Loucy (cell line): ENCODE measurements at regions not wholly inside any gene's neighbourhood (a gene's known extent, or its start where the extent isn't known, plus 50 kb on each side); places are given as distances from the start of the nearest gene placed in this dataset.

Experiments used
- H2AFZ ChIP-seq: fragments of 200-600 bp; sonication (generic); 2 replicates; pipeline ENCODE4 v1.6.0; 2016; ENCODE audit warnings: antibody characterized with exemption, mild to moderate bottlenecking, low read length, moderate library complexity
- H3F3A ChIP-seq: fragments of 200-600 bp; 2 replicates; pipeline ENCODE4 v1.6.0; 2016; ENCODE audit warnings: antibody characterized with exemption, low read depth, mild to moderate bottlenecking
- H3K27me3 ChIP-seq: fragments of 200-600 bp; sonication (generic); 2 replicates; pipeline ENCODE4 v1.6.1; 2014; ENCODE audit warnings: low read length, mild to moderate bottlenecking; ENCODE audit not compliant: insufficient read depth, poor library complexity, severe bottlenecking
- H3K36me3 ChIP-seq: fragments of 200-600 bp; sonication (generic); 2 replicates; pipeline ENCODE4 v1.6.1; 2016; ENCODE audit warnings: low read length; ENCODE audit not compliant: insufficient read depth
- H3K4me1 ChIP-seq: fragments of 200-600 bp; sonication (generic); 2 replicates; pipeline ENCODE4 v1.5.1; 2014; ENCODE audit warnings: low read length, mild to moderate bottlenecking; ENCODE audit not compliant: insufficient read depth, poor library complexity, severe bottlenecking
- H3K4me2 ChIP-seq: fragments of 200-600 bp; sonication (generic); 2 replicates; pipeline ENCODE4 v1.6.0; 2014; ENCODE audit warnings: antibody characterized with exemption, low read length, low read depth, mild to moderate bottlenecking; ENCODE audit not compliant: poor library complexity, severe bottlenecking
- H3K4me3 ChIP-seq: fragments of 200-600 bp; sonication (generic); 2 replicates; pipeline ENCODE4 v1.5.1; 2014; ENCODE audit warnings: low read length, mild to moderate bottlenecking, mixed read lengths; ENCODE audit not compliant: poor library complexity, severe bottlenecking
- H3K79me2 ChIP-seq: fragments of 200-600 bp; sonication (generic); 2 replicates; pipeline ENCODE4 v1.6.1; 2014; ENCODE audit warnings: low read length; ENCODE audit not compliant: insufficient read depth
- H3K9ac ChIP-seq: fragments of 200-600 bp; sonication (generic); 2 replicates; pipeline ENCODE4 v1.6.0; 2014; ENCODE audit warnings: mild to moderate bottlenecking, low read depth, low read length, moderate library complexity; ENCODE audit not compliant: poor library complexity, severe bottlenecking
- H3K9me2 ChIP-seq: fragments of 200-600 bp; sonication (generic); replicated peaks from 2 replicates; pipeline ENCODE4 v1.6.1; 2016; ENCODE audit warnings: low read depth, low read length, mixed read lengths
- H3K9me3 ChIP-seq: fragments of 200-600 bp; sonication (generic); 2 replicates; pipeline ENCODE4 v1.6.1; 2014; ENCODE audit warnings: mild to moderate bottlenecking, antibody characterized with exemption, low read length, low read depth; ENCODE audit not compliant: insufficient read depth
- H4K20me1 ChIP-seq: fragments of 200-600 bp; sonication (generic); 2 replicates; pipeline ENCODE4 v1.6.0; 2014; ENCODE audit warnings: antibody characterized with exemption, low read length, mild to moderate bottlenecking; ENCODE audit not compliant: insufficient read depth, poor library complexity, severe bottlenecking
- EZH2phosphoT487 ChIP-seq: fragments of 200-600 bp; IDR thresholded peaks from 2 replicates; pipeline ENCODE4 v1.6.1; 2018; ENCODE audit warnings: antibody characterized with exemption, mild to moderate bottlenecking, moderate library complexity, borderline replicate concordance
- TF ChIP-seq, protein P1 (sequence below): fragments of 200-600 bp; sonication (generic); conservative IDR thresholded peaks from 2 replicates; pipeline ENCODE4 v1.5.1; 2014; ENCODE audit warnings: mild to moderate bottlenecking, antibody characterized with exemption, low read length

DNA sequence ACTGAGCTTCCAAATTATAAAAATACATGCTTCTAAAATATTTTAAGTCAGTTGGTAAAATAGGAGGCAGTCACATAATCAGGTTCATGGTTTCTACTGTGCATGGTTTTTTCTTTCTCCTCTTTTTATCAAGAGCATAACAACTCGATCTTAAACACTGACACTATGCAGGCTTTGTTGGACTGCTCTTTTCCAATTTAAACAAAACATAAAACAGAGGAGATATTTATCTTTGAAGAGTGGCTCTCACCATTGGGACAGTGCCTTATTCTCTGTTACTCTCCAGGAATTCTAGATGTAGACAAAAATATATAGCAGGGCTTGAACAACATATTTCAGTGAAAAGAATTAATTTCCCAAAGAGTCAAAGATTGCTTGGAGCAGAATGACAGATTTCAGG lies 883.5 kb upstream of the ADGRL2 start:
- no peaks in the 10 kb centered on the region for H3K27me3 ChIP-seq
- H2AFZ ChIP-seq = no peak overlapping the region
- no peak overlapping the region for H3K9ac ChIP-seq
- H3K4me2 ChIP-seq = no peak overlapping the region
- no peaks in the 10 kb centered on the region for H3F3A ChIP-seq
- no peaks in the 10 kb centered on the region for H3K79me2 ChIP-seq
- H3K9me2 ChIP-seq = no peaks in the 10 kb centered on the region
- H4K20me1 ChIP-seq = no peaks in the 10 kb centered on the region
- no peak for TF ChIP-seq EZH2phosphoT487
- TF ChIP-seq, protein P1, sequence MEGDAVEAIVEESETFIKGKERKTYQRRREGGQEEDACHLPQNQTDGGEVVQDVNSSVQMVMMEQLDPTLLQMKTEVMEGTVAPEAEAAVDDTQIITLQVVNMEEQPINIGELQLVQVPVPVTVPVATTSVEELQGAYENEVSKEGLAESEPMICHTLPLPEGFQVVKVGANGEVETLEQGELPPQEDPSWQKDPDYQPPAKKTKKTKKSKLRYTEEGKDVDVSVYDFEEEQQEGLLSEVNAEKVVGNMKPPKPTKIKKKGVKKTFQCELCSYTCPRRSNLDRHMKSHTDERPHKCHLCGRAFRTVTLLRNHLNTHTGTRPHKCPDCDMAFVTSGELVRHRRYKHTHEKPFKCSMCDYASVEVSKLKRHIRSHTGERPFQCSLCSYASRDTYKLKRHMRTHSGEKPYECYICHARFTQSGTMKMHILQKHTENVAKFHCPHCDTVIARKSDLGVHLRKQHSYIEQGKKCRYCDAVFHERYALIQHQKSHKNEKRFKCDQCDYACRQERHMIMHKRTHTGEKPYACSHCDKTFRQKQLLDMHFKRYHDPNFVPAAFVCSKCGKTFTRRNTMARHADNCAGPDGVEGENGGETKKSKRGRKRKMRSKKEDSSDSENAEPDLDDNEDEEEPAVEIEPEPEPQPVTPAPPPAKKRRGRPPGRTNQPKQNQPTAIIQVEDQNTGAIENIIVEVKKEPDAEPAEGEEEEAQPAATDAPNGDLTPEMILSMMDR = no peak
- no peak overlapping the region for H3K4me3 ChIP-seq
- H3K4me1 ChIP-seq = no peaks in the 10 kb centered on the region
- H3K36me3 ChIP-seq = no peaks in the 10 kb centered on the region
- no peaks in the 10 kb centered on the region; the same call in 1 of the 2 replicates for H3K9me3 ChIP-seq

DNA sequence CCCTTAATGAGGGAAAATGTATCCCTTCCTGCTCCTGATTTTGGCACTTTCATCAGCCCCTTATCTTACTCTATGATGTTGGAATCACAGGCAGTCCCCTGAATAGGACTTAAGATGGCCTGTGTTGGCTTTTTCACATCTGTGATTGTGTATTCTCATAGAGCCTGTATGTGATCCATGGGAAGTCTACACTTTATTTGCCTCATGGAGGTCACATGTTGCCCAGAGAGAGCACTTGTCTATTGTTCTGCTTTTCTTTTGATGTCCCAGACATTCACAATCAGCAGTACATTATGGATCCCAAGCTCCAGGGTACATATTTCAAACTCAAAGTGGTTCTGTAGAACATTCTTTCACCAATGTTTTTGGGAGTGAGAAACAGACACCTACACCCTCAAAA lies 885.2 kb upstream of the ADGRL2 start:
- no peak overlapping the region for H2AFZ ChIP-seq
- no peaks in the 10 kb centered on the region for H3K9me2 ChIP-seq
- no peaks in the 10 kb centered on the region; the same call in 1 of the 2 replicates for H3K9me3 ChIP-seq
- no peaks in the 10 kb centered on the region for H3K36me3 ChIP-seq
- no peak overlapping the region for H3K4me3 ChIP-seq
- TF ChIP-seq, protein P1 = no peak
- no peak for TF ChIP-seq EZH2phosphoT487
- no peak overlapping the region for H3K9ac ChIP-seq
- H3F3A ChIP-seq = no peaks in the 10 kb centered on the region
- no peaks in the 10 kb centered on the region for H3K4me1 ChIP-seq
- H3K4me2 ChIP-seq = no peak overlapping the region
- H4K20me1 ChIP-seq = no peaks in the 10 kb centered on the region
- no peaks in the 10 kb centered on the region for H3K79me2 ChIP-seq
- no peaks in the 10 kb centered on the region for H3K27me3 ChIP-seq

DNA sequence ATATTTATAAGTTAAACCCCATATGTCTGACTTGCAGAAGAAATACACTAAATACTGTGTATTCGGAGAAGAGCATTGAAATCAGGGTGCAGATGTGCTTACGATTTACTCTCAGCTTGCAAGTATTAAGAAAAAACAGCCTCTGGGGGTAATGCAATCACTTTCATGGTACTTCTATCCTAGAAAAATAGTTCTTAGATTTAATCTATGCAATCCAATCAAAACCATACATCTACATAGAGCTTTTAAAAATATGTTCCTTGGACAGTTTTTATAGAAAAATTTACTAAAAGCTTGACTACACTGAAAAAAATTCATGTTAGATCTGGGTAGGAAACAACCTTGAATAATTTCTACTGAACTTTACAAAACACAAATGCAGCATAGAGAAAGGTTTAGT lies 890.3 kb upstream of the ADGRL2 start:
- no peaks in the 10 kb centered on the region for H3K9me3 ChIP-seq
- H3K36me3 ChIP-seq = no peaks in the 10 kb centered on the region
- no peaks in the 10 kb centered on the region for H3K4me1 ChIP-seq
- no peaks in the 10 kb centered on the region for H3K79me2 ChIP-seq
- H3K27me3 ChIP-seq = no peaks in the 10 kb centered on the region
- no peaks in the 10 kb centered on the region for H3F3A ChIP-seq
- H3K9ac ChIP-seq = no peak overlapping the region
- H4K20me1 ChIP-seq = no peaks in the 10 kb centered on the region
- no peaks in the 10 kb centered on the region for H3K9me2 ChIP-seq
- no peak overlapping the region for H2AFZ ChIP-seq
- H3K4me3 ChIP-seq = no peak overlapping the region
- TF ChIP-seq, protein P1 = no peak
- no peak for TF ChIP-seq EZH2phosphoT487
- no peak overlapping the region for H3K4me2 ChIP-seq
